ENCODE measurements at regions not wholly inside any gene's neighbourhood (a gene's known extent, or its start where the extent isn't known, plus 50 kb on each side); places are given as distances from the start of the nearest gene placed in this dataset.
A peak's percentile ranks its signal among the peaks of the same experiment; 100 is the strongest.

GRCh38 chr1:222931023-222931422, 116.2 kb downstream of the DISP1 start:
- H3K4me3 ChIP-seq (replicated peaks in 1 of 3) = no peak overlapping the region
- intact Hi-C loops (cut with DNase I) = no loop called here
- no peak for TF ChIP-seq POLR2A (IDR thresholded peaks at IDR 0.05)
- no peak for TF ChIP-seq CTCF (IDR thresholded peaks at IDR 0.05)
- H3K27ac ChIP-seq = peak overlapping the region in 2 of 3 donors; percentile 21
- H3K36me3 ChIP-seq = no peaks in the 10 kb centered on the region
- DNase-seq = no peak
- no peaks in the 10 kb centered on the region for H3K27me3 ChIP-seq
- 68 to 92% methylated on average over 1 of the region's 1 CpG for WGBS, 2 donors
- H3K9me3 ChIP-seq = no peaks in the 10 kb centered on the region
- H3K4me1 ChIP-seq = peaks cover 7 to 18% of the 10 kb centered on the region in 2 donors

GRCh38 chr1:222933273-222933672, 118.4 kb downstream of the DISP1 start:
- Histone ChIP-seq H3K36me3 (no peaks in the 10 kb centered on the region), H3K4me3 (replicated peaks in 1 of 3) (no peak overlapping the region), H3K27me3 (no peaks in the 10 kb centered on the region), H3K27ac (no peak overlapping the region), H3K4me1 (peaks cover 0 to 12% of the 10 kb centered on the region in 2 donors), H3K9me3 (no peaks in the 10 kb centered on the region)
- no peak for DNase-seq
- intact Hi-C loops (cut with DNase I) = no loop called here
- TF ChIP-seq POLR2A (IDR thresholded peaks at IDR 0.05) = no peak
- no peak for TF ChIP-seq CTCF (IDR thresholded peaks at IDR 0.05)
- WGBS, 2 donors = 89 to 91% methylated on average over 2 of the region's 2 CpGs

GRCh38 chr1:222935239-222935900, 120.5 kb downstream of the DISP1 start:
- TF ChIP-seq POLR2A (IDR thresholded peaks at IDR 0.05) (no peak), CTCF (IDR thresholded peaks at IDR 0.05) (no peak)
- H3K36me3 ChIP-seq = no peaks in the 10 kb centered on the region
- H3K27ac ChIP-seq = no peak overlapping the region
- no peak for DNase-seq
- no peaks in the 10 kb centered on the region for H3K27me3 ChIP-seq
- no peaks in the 10 kb centered on the region for H3K9me3 ChIP-seq
- WGBS, 2 donors = 94% methylated on average over 3 of the region's 3 CpGs
- H3K4me3 ChIP-seq (replicated peaks in 1 of 3) = no peak overlapping the region
- H3K4me1 ChIP-seq = peaks cover 0 to 12% of the 10 kb centered on the region in 2 donors
- intact Hi-C loops (cut with DNase I) = no loop called here

GRCh38 chr1:222936042-222936441, 121.2 kb downstream of the DISP1 start:
- 94 to 98% methylated on average over 2 of the region's 2 CpGs for WGBS, 2 donors
- no peaks in the 10 kb centered on the region for H3K27me3 ChIP-seq
- no peak for TF ChIP-seq CTCF (IDR thresholded peaks at IDR 0.05)
- no peak for TF ChIP-seq POLR2A (IDR thresholded peaks at IDR 0.05)
- peaks cover 0 to 6% of the 10 kb centered on the region in 2 donors for H3K4me1 ChIP-seq
- no peak overlapping the region for H3K4me3 ChIP-seq (replicated peaks in 1 of 3)
- no peak for DNase-seq
- H3K36me3 ChIP-seq = no peaks in the 10 kb centered on the region
- no peak overlapping the region for H3K27ac ChIP-seq
- intact Hi-C loops (cut with DNase I) = no loop called here
- no peaks in the 10 kb centered on the region for H3K9me3 ChIP-seq

GRCh38 chr1:222938986-222939385, 124.1 kb downstream of the DISP1 start:
- Histone ChIP-seq H3K4me3 (replicated peaks in 1 of 3) (no peak overlapping the region), H3K27ac (no peak overlapping the region), H3K36me3 (peaks cover 0 to 10% of the 10 kb centered on the region in 2 donors), H3K27me3 (no peaks in the 10 kb centered on the region), H3K4me1 (no peaks in the 10 kb centered on the region), H3K9me3 (no peaks in the 10 kb centered on the region)
- intact Hi-C loops (cut with DNase I) = no loop called here
- TF ChIP-seq POLR2A (IDR thresholded peaks at IDR 0.05) (no peak), CTCF (IDR thresholded peaks at IDR 0.05) (no peak)
- WGBS, 2 donors = 91 to 96% methylated on average over 1 of the region's 1 CpG
- DNase-seq = no peak

Data from thyroid gland (tissue), 4 donors.